ENCODE measurements at regions not wholly inside any gene's neighbourhood (a gene's known extent, or its start where the extent isn't known, plus 50 kb on each side); places are given as distances from the start of the nearest gene placed in this dataset.

GRCh38 chr6:68167604-68168003, 467.5 kb upstream of the ADGRB3 start:
- TF ChIP-seq CTCF (IDR thresholded peaks at IDR 0.05; ENCODE audit: low read length) (no peak), EZH2phosphoT487 (IDR thresholded peaks at IDR 0.05; ENCODE audit: low read length) (no peak), EZH2 (optimal IDR thresholded peaks at IDR 0.05; ENCODE audit: low read depth, low read length) (no peak)
